NCI-H82 treated with DMSO at 0.1 percent for 48 hours (cell line): ENCODE measurements at regions not wholly inside any gene's neighbourhood (a gene's known extent, or its start where the extent isn't known, plus 50 kb on each side); places are given as distances from the start of the nearest gene placed in this dataset.

ENCODE experiments used
- DNase-seq: peaks from one replicate; lab custom pipeline; 2025; ENCODE audit not compliant: unreplicated experiment; lab: John Stamatoyannopoulos, UW

GRCh38 chr4:144302704-144303536, 162.4 kb upstream of the GYPA start:
- no peak for DNase-seq

- no peak for DNase-seq
Measured at GRCh38 chr4:144304025-144304424, 163.5 kb upstream of the GYPA start.

DNA sequence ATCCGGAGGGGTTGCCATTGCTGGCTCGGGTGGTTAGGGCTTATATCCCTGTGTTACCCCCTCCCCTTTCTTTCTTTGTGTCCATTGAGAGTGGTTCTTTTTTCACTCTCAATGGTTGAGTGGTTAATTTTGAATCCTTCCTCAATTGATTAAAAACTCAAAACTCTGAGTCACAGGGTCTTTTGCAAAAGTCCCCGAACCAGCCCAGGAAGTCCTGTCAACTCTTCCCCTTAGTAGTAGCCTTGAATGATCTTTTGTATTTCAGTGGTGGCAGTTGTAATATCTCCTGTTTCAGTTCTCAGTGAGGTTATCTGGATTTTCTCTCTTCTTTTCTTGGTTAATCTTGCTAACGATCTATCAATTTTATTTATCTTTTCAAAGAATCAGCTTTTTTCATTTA, 170.0 kb upstream of the GYPA start:
- DNase-seq: no peak

DNA sequence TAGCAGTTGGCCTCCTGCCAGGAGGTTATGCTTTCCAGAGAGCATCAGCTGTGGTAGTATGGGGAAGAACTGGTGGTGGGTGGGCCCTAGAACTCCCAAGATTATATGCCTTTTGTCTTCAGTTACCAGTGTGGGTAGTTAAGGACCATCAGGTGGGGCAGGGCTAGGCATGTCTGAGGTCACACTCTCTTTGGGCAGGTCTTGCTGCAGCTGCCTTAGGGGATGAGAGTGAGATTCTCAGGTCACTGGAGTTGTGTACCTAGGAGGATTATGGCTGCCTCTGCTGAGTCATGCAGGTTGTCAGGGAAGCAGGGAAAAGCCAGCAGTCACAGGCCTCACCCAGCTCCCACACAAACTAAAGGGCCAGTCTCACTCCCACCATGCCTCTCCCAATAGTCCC, 172.9 kb upstream of the GYPA start:
- no peak for DNase-seq

DNA sequence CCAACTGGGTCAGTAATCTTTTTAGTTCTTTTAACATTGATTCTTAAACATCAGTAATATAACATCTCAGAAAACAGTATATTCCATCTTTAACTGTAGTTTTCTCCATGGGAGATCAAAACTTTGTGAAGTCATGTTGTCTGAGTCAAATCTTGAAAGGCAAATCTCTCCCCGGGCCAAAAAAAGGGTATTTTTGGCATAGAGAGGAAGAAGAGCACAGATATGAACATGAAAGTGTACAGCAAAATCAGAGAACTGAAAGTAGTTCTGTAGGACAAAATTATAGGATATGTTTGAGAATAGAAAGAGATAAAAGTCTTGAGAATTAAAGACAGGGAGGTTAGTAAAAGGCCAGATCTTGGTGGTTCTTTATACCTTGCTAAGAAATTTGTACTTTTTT, 176.4 kb upstream of the GYPA start:
- DNase-seq: no peak

GRCh38 chr4:144318797-144319196, 178.3 kb upstream of the GYPA start:
- no peak for DNase-seq

GRCh38 chr4:144336633-144337032, 196.1 kb upstream of the GYPA start:
- DNase-seq: no peak

DNA sequence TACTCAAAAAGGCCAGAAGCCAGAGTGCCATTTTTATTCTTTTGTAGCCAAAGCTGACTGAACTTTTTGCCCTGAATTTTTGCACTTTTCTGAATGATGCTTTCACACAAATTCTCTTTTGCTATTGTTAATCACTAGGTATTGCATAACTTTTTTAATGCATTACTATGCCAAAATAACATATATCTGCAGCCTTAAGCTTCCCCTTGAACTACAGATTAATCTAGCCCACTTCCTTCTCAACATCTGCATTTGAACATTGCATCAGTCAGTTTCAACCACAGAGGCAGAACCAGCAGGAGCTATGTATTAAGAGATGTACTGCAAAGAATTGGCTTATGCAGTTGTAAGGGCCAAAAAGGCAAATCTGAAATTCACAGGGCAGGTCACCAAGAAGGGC, 197.6 kb upstream of the GYPA start:
- DNase-seq: no peak

- DNase-seq: no peak
Measured at GRCh38 chr4:144338834-144339233, 198.3 kb upstream of the GYPA start.

GRCh38 chr4:144340931-144341330, 200.4 kb upstream of the GYPA start:
- DNase-seq: no peak

- DNase-seq: no peak
Measured at GRCh38 chr4:144342949-144343760, 202.6 kb upstream of the GYPA start.

DNA sequence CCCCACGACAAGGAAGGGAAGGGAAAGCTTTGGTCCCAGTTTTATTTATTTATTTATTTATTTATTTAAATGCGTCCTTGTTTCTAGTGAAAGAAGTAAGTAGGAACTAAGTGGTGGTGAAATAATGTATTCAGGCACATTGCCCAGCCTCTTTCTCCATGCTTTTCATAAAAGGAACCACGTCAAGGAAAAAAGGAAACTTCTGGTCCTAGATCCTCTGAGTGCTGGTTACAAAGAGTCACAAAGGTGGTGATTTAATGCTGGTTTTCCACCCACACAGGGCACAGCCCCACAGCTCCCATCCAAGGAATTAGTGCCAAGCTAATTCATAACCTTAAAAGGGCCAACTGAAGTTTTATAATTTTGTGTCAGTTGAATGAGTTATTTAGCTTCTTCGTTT, 206.6 kb upstream of the GYPA start:
- DNase-seq: no peak

DNA sequence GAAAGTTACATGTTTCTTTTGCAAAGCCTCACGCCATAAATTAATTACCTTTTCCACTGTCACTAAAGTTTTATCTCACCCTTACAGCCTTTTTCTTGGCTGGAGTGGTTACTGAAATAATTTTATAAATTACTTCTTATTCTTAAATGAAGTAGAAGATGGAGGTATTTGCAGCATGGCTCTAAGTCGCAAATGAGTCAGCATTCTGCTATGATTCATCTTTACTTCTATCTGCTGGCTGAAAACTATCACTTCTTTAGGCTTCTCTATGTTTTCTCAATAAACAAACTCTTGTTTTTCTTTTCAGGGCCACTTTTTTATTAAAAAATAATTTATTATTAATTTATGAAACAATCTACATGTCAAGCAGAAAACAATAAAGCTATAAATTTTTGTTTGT, 210.2 kb upstream of the GYPA start:
- no peak for DNase-seq

GRCh38 chr4:144351306-144351705, 210.8 kb upstream of the GYPA start:
- DNase-seq: no peak

DNA sequence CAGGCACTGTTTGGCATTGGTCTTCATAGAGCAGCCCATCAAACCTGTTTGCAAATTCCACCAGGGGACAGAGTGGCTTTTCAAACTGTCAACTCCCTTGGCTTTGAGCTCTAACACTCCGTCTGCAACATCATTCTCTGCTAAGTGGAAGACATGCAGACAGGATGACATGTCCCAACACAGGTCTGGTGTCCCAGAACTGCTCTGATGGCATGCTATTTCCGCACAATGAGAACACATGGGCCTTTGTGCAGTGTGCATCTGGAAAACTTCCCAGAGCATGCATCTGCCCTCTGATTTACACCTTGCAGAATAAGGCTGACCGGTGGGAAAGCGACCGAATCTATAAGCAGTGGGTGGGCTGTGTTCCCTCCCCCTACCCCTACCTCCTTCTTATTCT, 212.8 kb upstream of the GYPA start:
- DNase-seq: no peak

GRCh38 chr4:144355811-144356757, 215.6 kb upstream of the GYPA start:
- no peak for DNase-seq

DNA sequence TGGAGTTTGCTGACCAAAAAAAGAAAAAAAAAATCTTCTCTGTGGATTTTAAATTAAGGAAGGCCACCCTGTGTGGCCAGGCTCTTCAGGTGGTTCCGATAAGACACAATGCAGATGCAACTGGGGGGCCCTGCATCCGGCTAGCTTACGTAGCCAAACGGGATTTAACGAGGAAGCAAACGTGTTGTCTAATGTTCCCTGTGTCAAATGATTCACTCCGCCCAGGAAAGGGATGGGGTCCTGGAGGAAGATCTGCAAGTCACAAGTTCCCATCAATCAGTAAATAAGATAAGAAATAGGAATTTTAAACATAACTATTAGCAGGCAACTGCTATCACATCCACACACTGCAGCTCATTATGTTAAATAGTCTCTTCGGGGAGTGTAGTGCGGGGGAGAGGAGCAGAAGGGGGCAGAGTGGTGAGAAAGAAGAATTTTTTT, 216.4 kb upstream of the GYPA start:
- DNase-seq: no peak

DNA sequence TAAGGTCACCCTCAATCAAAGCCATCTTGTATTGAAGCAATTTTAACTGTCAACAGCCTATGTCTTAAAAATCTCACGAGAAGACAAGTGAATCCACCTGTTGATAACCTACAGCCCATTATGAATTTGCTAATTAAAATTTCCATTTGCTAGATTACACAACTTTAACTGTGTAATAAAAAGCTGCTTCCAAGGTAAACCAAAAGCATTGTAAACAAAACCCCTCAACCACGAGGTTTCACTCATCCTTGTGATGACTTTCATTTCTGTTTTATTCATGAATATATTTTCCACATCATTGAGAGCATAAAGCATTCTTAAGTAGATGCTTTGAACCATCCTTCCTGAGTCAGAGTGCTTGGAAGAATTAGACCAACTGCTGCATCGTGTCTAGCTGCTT, 217.5 kb upstream of the GYPA start:
- DNase-seq: no peak

DNA sequence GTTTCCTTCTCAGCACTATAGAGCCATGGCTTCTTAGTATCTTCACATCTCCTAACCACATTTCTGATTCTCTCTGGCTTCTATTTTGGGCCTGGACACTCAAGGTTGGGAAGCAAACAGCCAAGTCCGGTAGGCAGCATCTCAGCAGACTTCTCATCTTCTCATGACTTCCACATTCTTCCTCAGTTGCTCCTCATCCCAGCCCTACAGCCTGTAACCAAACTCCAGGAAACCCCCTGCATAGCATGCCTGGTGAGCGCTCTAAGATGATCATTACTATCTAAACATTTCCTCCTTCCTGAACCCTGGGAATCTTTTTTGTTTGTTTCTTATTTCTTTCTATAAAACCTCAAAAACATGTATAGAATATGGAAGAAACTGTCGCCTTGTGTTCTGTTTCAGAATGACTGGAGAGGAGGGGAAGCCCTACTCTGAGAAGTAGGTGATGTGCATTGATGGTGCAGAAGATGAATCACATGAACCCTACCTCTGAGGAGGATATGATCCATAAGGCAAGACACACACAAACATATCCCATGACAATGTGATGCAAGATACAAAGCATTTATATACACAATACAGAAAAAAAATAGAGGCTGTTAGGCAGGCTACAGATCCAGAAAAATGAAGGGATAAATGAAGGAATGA, 219.8 kb upstream of the GYPA start:
- DNase-seq: no peak

- no peak for DNase-seq
Measured at GRCh38 chr4:144362366-144362765, 221.8 kb upstream of the GYPA start.

- DNase-seq: no peak
Measured at GRCh38 chr4:144363890-144364289, 223.4 kb upstream of the GYPA start.
